Upper lobe of left lung (tissue), 4 donors: ENCODE measurements at regions not wholly inside any gene's neighbourhood (a gene's known extent, or its start where the extent isn't known, plus 50 kb on each side); places are given as distances from the start of the nearest gene placed in this dataset.

Source experiments
- CTCF ChIP-seq, 6 experiments: fragments of 450-650 bp in 4 of 6; fragments of 200-600 bp in 2 of 6; sonication (generic) in 2 of 6; IDR thresholded peaks; one replicate each; pipeline ENCODE4 v1.5.1; 2016 to 2019; ENCODE audit warnings: antibody characterized with exemption in 6 of 6
- EP300 ChIP-seq, 4 donors: sonication (generic); formaldehyde crosslinking; IDR thresholded peaks; one replicate each; pipeline ENCODE4 v1.5.1; 2017; ENCODE audit warnings: antibody characterized with exemption in 4 of 4, control low read depth in 2 of 4
- POLR2A ChIP-seq, 4 donors: fragments of 450-650 bp; IDR thresholded peaks; one replicate each; pipeline ENCODE4 v1.5.1; 2016 to 2017; ENCODE audit warnings: antibody characterized with exemption in 4 of 4, mild to moderate bottlenecking in 2 of 4
- POLR2AphosphoS5 ChIP-seq, 2 donors: sonication (generic); formaldehyde crosslinking; IDR thresholded peaks; one replicate each; pipeline ENCODE4 v1.5.1; 2017; ENCODE audit warnings: antibody characterized with exemption in 2 of 2

GRCh38 chr2:43052204-43052943 is 174.0 kb downstream of the ZFP36L2 start:
- TF ChIP-seq CTCF (IDR thresholded peaks at IDR 0.05) (no peak), POLR2A (IDR thresholded peaks at IDR 0.05) (no peak), EP300 (IDR thresholded peaks at IDR 0.05) (no peak), POLR2AphosphoS5 (IDR thresholded peaks at IDR 0.05) (no peak)
